ENCODE measurements at regions not wholly inside any gene's neighbourhood (a gene's known extent, or its start where the extent isn't known, plus 50 kb on each side); places are given as distances from the start of the nearest gene placed in this dataset.
"Not testable (repeated sequence)": the region's sequence is repeated elsewhere in the genome, so short reads cannot be mapped to it uniquely, and the experiment has no call there.

DNA sequence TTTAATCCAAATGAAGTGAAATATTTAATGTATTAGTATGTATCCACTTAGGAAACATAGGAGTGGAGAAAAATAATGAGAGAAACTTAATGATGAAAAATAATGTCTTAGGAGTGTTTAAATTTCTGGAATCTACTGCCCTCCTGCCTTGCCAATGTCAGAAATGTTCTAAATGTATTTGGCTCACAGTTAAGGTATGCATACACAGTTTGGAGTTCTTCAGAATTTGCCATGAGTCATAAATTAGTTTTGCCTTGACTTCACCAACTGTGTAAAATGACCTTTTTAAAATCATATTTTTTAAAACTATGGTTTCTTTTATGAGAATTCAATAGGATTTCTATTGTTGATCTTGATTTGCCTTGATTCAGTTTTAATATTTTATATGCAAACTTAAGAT is 191.7 kb upstream of the HSF2 start:
- DNase-seq = no peak

DNA sequence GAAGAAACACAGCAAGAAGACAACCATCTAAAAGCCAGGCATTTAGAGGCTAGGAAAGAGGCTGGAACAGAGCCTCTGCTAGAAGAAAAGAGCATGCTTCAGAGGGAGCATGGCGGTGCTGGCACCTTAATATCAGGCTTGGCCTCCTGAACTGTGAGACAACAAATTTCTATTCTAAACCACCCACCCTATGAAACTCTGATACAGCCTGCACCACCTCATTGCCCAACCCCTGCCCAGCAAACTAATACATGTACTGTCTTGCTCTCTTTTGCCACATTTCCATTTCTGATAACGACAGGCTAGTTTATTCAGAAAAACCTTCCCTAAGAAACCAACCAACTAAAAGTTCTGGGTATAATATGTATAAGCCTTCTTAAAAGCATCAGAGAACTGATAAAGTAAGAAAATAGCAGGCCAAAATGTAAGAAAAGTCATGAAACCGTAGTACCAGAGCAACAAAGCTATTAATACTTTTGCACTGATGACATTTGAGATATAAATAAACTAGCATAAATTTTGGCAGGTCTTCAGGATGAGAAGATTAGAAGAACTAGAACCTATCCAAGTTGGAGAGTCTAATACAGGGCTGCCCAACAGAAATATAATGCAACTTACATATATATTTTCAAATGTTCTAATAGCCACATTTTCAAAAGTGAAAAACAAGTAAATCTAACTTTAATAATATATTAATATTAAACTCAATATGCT is 184.7 kb upstream of the HSF2 start:
- no peak for DNase-seq

DNA sequence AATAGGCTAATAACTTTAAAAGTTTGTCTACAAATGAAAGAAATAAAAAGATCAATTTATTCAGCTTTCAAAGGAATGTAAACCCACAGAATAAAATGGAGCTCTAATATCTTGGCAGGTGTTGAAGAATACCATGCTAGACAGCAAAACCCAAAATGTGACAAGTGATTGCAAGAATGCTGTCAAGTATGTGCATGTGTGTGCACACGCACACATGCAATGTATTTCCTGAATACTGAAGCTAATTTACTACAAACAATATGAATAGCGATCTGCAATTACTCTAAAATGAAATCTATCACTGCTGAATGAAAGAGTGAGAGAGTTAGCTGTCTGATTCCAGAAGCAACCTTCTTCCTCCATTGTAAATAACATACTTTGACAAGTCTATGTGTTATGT is 179.2 kb upstream of the HSF2 start:
- DNase-seq = no peak

DNA sequence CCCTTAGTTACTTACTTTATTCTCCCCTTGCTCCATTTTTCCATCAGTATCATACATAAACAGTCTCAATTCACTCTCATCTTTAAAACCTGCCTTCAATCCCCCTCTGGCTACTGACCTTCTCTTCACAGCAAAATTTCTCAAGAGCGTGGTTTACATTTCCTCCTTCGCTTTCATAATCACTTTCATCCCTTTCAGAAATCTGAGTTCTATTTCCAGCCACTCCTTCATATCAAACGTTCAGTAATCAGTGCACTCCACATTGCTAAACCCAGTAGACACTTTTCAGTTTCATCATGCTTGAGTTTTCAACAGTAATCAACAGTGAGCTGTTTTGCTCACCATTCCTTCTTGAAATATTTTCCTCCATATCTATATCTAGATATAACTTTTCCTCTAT is 176.7 kb upstream of the HSF2 start:
- DNase-seq = no peak

DNA sequence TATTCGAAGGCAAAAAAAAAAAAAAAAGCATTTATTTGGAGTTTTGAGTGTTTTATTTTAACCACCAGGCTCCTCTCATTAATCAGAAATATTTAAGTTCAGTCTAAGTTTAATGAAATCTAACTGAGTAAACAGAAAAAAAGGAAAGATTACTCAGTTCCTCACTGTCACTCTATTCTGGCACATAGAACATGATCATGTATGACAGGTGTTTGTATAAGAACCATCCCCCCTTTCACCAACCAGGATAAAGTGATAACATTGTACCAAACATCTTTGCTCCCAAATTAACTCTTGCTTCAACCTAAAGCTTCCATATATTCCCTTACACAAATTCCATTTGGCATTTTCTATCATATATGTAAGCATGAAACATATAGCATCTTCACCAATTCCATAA is 176.2 kb upstream of the HSF2 start:
- DNase-seq = no peak

DNA sequence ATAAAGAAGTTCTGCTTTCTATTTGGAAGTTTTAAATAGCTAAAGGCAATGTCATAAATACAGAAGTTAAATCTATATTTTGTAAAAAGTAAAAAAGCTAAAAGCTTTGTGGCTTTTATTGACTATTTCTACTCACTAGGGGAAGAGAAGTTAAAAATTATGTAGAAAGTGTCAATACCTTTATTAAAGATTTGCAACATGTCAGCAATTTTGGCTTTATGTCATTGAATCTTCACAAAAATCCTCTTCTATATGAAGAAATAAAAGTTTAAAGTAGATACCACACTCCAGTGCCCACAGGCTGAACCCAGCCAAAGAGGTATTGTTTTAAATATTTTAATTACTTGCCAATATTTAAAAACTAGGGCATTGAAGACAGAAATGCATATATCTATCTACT is 160.6 kb upstream of the HSF2 start:
- DNase-seq = no peak

DNA sequence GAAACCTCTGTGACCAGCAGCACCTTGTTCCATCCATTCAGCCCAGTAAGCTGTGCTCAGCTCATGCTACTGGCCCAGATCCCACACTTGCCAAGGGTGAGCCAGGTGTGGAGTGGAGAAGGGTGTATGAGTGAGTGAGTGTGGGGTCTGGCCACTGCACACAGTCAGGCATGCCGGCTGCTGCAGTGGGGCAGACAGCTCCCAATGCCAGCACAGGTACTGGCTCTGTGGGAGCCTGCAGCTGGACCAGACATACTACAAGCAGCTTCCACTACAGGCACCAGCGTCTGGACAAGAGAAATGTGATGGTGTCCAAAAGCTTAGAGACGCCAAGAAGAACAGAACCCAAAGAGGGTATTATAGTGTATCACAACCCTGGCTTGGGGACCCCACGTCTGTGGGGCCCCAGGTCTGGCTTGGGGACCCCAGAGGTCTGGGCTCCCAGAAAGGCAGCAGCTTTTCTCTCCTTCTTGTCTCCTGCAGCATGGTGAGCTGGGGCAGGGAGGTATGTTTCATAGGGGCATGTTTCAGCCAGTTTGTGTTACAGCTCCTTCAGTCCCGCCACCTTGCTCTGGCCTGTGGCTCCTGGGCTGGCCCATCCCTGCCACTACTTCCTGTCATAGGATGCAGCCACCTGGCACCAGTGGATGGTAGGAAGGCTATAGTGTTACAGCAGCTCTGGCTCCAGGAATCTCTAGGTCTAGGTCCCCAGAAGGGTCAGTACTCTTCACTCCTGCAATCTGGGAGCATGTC is 152.4 kb upstream of the HSF2 start:
- DNase-seq = no peak

DNA sequence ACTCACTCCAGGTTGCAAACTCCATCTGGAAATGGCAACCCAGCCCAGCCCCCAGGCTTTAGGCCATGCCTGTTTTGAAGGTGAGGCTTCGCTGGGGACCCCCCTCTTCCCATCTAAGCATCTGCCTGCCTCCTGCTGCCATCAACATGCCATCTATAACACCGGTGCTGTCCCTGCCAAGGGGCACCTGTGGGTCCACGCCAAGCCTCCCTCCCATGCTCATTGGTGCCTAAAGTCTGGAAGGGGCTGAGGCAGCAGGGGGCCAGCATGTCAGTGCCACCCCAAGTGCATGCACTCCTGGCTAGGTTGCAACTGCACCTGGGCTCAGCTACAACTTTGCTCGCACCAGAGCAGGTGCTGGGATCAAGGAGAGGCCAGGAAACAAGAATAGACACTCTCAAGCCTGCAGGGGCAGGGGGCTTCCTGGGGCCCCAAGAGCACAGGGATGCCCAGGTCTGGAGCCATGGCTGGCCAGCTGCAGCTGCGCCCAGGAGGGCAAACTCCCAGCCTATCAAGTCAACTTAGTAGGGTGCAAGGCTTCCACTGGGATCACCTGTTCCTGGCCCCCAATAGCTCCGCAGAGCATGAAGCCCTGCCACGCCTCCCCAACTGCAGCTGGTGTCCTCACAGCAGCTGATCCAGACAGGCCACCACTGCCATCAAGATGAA is 151.3 kb upstream of the HSF2 start:
- no peak for DNase-seq

DNA sequence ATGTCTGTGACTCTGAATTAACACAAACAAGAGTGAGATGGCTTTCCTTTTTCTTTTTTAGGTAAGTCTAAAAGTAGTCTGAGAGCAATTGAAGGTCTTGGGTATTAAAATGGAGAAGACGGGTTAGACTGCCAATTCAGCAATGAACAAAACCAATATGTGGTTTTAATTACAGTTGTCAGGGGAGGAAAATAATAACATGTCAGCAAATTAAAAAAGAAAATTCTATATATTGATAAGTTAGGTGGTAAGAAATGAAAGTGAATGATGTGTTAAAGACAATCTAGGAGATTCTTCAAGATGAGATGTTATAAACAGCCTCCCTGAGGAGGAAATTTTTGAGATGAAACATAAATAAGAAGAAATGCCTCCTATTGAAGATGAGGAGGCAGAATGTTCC is 150.6 kb upstream of the HSF2 start:
- DNase-seq = no peak

DNA sequence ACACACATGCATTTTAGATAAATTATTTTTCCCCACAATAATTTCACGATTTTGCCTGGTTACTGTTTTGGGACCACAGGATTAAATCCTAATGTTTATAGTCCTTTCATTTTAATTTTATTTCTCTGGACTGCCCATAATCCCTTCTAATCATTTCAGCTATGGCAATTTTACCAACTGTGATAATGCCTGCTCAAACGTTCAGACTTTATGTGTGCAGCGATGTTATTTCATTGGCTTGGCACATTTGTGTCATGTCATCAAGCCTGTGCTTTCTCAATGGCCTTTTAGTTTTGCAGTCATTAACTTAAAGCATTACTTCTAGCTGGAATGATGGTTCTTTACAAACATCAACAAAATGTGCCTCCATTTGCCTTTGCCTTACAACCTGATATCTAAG is 140.6 kb upstream of the HSF2 start:
- DNase-seq = no peak

DNA sequence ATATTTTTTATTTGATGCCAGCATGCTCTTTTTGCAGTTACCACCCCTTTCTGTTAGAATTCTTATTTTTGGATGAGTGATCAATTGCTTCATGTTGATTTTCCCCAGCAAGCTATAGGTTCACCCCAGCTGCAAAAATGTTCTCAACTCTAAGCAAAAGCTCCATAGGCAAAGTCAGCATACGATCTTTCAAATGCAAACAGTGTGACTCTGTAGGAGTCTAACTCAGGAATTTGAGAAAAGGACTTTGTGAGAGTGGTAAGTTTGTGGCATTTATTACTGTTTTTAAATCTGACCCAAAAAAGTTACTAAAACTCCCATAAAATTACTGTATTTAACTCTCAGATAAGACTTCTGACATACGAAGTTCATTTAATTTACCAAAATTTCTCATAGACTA is 134.9 kb upstream of the HSF2 start:
- DNase-seq = no peak

DNA sequence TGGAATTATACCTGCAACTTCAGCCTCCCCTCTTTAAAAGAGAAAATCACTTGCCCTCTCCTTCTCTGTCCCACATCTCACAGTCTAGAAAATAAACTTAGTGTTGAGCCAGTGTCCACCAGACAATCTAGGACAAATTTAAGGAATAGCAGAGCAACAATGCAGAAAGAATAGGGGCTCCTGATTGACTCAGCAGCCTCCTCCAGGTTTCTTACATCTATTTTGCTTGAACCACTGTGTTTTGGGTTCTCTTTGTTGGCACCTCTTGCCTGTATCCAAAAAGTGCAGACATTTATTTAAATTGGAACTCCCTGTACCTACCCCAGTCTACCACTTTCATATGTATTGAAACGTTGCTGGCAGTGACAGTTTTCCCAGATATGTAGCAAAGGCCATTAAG is 133.7 kb upstream of the HSF2 start:
- no peak for DNase-seq

DNA sequence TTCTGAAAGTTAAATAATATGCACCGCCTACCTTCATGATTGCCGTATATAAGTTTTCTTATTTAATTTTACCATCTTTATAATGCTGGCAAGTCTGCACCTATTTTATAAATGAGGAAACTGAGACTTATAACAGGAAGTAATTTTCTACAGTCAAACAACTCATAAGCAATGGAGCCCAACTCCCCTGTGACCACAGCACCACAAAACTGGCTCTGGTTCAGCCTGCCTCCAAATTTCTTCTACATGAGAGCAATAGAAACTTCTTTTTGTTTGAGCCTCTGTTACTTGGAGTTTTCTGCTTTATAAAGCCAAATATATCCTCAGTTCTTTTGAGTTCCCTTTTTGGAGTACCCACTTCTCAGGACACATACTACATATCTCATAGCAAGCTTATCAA is 131.1 kb upstream of the HSF2 start:
- no peak for DNase-seq

DNA sequence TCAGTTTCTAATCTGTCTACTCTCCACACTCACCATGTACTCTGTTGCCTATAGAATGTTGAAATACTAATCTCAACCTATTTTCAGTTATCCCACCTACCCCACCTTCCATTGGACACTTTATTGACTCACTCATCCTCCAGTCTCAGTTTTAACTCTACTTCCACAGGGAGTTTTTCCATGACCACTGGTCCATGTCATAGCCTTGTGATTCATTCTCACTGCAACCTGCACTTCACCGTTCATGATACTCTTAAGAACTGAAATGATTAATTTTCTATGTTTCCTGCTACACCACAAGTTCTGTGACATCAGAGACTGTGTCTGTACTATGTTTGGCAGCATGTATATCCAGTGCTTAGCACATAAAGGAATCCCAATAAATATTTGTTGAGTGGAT is 122.8 kb upstream of the HSF2 start:
- DNase-seq = no peak

DNA sequence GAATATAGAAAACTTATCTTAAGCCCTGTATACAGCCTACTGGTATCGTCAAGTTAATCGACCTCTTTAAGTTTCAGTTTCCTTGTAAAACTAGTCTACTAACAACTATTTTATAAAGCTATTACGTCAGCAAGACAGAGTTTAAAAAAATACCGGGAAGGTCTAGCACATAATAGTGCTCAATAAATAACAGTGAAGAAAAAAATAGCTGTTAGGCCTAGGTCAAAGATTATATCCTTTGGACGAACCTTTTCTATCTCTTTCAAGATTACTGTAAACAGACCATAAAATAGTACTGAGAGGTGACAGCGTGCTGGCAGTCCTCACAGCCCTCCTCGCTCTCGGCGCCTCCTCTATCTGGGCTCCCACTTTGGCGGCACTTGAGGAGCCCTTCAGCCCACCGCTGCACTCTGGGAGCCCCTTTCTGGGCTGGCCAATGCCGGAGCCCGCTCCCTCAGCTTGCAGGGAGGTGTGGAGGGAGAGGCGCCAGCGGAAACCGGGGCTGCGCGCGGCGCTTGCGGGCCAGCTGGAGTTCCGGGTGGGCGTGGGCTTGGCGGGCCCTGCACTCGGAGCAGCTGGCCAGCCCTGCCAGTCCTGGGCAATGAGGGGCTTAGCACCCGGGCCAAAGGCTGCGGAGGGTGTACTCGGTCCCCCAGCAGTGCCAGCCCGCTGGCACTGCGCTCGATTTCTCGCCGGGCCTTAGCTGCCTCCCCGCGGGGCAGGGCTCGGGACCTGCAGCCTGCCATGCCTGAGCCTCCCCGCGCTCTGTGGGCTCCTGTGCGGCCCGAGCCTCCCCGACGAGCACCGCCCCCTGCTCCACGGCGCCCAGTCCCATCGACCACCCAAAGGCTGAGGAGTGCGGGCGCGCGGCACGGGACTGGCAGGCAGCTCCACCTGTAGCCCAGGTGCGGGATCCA is 119.1 kb upstream of the HSF2 start:
- DNase-seq = not testable (repeated sequence)

DNA sequence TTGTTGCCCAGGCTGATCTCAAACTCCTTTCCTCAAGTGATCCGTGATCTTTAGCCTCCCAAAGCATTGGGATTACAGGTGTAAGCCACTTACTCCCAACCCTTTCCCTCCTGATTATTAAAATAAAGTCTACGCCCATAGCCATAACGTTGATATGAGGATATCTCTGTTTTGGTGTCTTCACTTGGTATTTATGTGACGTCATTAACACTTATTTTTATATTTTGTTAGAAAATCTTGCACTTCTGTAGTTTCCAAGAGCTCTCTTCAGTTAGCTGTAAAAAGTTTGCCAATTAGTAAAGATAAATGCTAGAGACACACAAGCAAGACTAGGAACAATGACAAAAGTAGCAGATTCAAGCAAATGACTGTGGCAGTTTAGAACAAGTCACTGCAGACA is 115.6 kb upstream of the HSF2 start:
- DNase-seq = no peak

DNA sequence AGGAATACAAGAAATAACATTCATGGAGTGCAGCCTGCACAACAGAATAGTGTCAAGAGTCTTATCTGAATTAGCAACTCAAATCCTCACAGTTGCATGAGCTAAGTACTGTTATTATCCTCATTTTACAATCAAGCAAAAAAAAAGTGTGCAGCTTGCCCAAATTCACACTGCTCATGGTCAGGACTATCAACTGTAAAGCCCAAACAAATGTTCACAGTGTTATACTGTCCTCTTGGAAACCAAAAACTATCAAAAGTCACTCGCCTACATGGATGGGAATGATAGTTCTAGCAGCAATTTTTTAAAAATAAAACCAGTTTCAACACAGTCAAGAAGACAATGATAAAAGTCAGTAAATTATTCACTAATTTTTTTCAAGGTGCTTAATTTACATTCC is 114.6 kb upstream of the HSF2 start:
- no peak for DNase-seq

DNA sequence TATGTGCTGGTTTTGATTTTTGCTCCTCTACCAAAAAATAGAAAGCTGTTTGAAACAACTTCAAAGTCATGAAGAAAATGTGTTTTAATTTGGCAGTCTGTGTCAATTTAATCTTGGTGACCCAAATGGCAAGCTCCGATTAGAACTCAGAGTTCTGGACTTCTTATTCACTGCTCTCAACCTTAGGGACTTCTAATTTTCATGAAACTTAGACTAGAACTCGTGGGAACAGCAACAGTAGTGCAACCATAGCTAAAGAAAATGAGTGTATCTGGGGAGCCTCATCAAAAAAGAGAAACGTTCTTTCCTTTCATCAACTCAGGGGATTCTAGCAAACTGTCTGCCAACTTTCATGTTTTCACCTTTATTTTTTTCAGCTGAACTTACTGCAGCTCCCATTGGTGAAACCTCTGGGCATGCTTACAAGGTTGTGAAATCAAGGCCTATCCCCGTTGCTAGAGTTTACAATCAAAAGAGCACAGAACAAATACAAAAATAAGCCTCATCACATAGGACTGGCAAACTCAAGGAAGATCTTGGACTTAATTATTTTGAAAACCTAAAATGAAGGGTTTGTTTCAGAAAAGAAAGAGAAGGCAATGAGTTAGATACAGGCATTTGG is 114.0 kb upstream of the HSF2 start:
- DNase-seq = no peak

DNA sequence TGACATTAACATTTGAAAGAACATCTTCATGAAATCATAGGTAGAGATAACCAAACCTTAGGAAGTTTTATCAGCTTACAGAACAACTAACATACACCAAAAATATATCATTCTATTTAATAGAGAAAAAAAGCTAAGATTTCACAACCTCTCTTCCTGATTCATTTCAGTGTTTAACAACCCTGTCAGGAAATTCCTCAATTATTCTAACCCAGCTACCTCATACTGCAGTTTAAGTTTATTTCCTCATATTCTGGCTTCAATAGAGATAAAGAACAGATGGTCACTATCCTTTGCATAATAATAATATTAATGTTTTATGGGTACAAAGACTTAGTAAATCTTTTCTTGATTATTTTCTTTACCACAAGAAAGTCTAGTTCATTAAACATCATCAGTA is 112.9 kb upstream of the HSF2 start:
- DNase-seq = no peak

DNA sequence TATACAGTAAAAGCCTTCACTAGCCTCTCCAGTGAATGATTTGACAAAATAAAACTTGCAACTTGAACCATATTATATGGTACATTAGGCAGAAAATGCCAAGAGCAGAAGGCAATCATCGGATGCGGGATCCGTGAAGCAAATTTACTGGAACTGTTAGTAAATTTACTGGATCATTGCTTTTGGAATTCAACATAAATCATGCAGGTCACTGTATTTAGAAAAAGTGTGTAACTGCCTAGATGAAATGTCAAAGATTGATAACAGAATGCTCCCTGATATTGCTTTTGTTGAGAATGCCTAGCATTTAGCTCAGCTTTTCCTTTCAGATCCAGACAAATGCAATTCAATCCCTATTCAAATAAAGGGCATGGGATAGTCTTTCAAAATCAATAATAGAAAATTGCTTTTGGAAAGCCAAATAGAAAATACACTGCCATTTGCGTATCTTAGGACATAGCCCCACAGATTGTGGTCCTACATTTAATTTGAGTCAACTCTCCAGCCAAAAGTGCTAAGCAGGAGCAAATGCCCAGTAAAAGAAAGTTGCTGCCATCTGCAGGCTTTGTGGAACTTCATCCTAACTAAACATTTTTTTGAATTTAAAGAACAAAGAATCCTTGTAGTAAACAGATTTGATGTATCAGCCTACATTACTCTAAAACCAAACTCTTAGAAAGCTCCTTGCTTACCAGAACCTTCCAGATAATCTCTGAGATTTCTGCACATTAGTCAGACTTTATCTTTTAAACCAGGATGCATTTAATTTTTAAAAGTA is 109.5 kb upstream of the HSF2 start:
- no peak for DNase-seq

DNA sequence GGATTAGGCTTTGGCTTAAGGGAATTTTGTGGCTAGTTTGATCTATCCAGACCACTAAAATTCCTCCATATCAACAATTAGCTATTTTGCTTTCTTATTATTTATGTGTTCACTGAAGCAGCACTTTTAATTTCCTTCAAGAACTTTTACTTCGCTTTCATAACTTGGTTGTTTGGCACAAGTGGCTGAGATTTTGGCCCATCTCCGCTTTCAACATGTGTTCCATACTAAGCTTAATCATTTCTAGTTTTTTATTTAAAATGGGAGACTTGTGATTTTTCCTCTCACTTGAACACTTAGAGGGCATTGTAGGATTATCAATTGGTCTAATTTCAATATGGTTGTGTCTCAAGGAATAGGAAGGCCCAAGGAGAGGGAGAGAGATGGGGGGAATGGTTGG is 102.4 kb upstream of the HSF2 start:
- DNase-seq = no peak

DNA sequence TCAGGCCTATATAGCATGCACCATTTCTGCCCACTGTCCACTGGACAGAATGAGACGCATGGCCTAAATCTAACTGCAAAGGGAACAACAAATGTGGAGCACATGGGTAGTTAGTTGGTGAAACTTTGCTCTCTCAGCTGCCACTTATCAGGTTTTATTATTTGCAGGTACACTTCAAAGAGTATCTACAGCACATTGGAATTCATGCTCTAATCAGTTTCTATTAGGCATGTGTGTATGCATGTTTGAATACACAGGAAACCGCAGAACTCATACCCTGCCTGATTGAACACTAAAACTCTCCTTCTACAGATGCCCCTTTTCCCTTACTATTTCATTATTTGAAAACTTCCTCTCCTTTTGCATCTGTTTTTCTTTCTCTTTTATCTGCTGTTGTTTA is 97.4 kb upstream of the HSF2 start:
- no peak for DNase-seq

All from NK-92 treated with Interleukin-12 subunit alpha and Interleukin-12 subunit beta, amount 100 ng/mL, for 24 hours (cell line).